Peyer's patch (tissue), 4 donors: ENCODE measurements at regions not wholly inside any gene's neighbourhood (a gene's known extent, or its start where the extent isn't known, plus 50 kb on each side); places are given as distances from the start of the nearest gene placed in this dataset.

Source experiments
- DNase-seq, 3 donors: peaks; one replicate each; pipeline ENCODE4 v3.0.0-alpha.2; 2017 to 2019
- H3K27ac ChIP-seq, 4 donors: fragments of 200-600 bp; sonication (generic); one replicate each; pipeline ENCODE4 v1.5.1; 2016 to 2019
- H3K27me3 ChIP-seq, 2 donors: fragments of 200-600 bp; sonication (generic); one replicate each; pipeline ENCODE4 v1.5.1; 2019
- H3K36me3 ChIP-seq, 3 donors: fragments of 200-600 bp; sonication (generic); one replicate each; pipeline ENCODE4 v1.5.1; 2016 to 2019
- H3K4me1 ChIP-seq, 4 donors: fragments of 200-600 bp; sonication (generic); one replicate each; pipeline ENCODE4 v1.5.1; 2016 to 2019
- H3K4me3 ChIP-seq, 4 donors: fragments of 200-600 bp; sonication (generic); 1 replicate in 3 of 4; 2 replicates in 1 of 4; pipeline ENCODE4 v1.5.1; 2016 to 2019; ENCODE audit warnings: mild to moderate bottlenecking in 1 of 4
- H3K9me3 ChIP-seq, 4 donors: fragments of 200-600 bp; sonication (generic); one replicate each; pipeline ENCODE4 v1.5.1; 2016 to 2019; ENCODE audit warnings: mild to moderate bottlenecking in 1 of 4
- POLR2A ChIP-seq, 2 donors: fragments of 450-650 bp; IDR thresholded peaks; one replicate each; pipeline ENCODE4 v1.5.1; 2017; ENCODE audit warnings: antibody characterized with exemption in 2 of 2, mild to moderate bottlenecking in 2 of 2, moderate library complexity in 2 of 2
- TF ChIP-seq, protein P1 (sequence below), 6 experiments: fragments of 450-650 bp in 4 of 6; fragments of 200-600 bp in 2 of 6; sonication (generic) in 1 of 6; IDR thresholded peaks; one replicate each; pipeline ENCODE4 v1.5.1; 2017 to 2019; ENCODE audit warnings: antibody characterized with exemption in 6 of 6, mild to moderate bottlenecking in 3 of 6, moderate library complexity in 1 of 6

DNA sequence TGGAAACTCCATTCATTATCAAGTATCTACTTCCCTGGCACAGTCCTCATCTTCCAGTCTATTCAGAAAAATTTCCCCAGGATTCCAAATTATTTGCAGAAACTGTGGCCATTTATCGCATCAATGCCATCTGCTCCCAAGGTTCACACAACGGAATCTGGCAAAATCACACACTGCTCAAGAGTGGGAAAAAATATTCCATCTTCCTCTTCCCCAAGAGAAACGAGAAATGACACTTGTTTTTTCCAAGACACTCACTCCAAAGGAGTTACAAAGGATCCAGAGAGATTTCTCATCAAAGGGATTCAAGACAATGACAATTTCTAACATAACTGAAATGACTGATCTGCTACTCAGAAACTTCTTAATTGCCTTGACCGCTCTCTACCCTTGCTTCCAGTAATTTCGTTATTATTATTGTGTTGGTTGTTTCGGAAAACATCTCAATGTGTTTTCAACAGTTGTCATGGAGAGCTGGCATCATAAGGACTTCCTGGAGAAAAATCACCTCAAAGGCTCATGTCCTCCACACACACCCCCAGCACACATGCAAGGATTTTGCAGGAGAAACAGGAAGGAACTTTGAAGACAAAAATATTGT lies 128.0 kb downstream of the PSMG1 start:
- peak overlapping the region in 2 of 4 donors; percentile 27 to 61 for H3K27ac ChIP-seq
- no peaks in the 10 kb centered on the region for H3K36me3 ChIP-seq
- DNase-seq, result no peak
- TF ChIP-seq, protein P1, sequence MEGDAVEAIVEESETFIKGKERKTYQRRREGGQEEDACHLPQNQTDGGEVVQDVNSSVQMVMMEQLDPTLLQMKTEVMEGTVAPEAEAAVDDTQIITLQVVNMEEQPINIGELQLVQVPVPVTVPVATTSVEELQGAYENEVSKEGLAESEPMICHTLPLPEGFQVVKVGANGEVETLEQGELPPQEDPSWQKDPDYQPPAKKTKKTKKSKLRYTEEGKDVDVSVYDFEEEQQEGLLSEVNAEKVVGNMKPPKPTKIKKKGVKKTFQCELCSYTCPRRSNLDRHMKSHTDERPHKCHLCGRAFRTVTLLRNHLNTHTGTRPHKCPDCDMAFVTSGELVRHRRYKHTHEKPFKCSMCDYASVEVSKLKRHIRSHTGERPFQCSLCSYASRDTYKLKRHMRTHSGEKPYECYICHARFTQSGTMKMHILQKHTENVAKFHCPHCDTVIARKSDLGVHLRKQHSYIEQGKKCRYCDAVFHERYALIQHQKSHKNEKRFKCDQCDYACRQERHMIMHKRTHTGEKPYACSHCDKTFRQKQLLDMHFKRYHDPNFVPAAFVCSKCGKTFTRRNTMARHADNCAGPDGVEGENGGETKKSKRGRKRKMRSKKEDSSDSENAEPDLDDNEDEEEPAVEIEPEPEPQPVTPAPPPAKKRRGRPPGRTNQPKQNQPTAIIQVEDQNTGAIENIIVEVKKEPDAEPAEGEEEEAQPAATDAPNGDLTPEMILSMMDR (IDR thresholded peaks at IDR 0.05), result no peak
- no peak for TF ChIP-seq POLR2A (IDR thresholded peaks at IDR 0.05)
- H3K9me3 ChIP-seq, result no peaks in the 10 kb centered on the region
- no peak overlapping the region for H3K4me3 ChIP-seq
- no peaks in the 10 kb centered on the region for H3K4me1 ChIP-seq
- no peaks in the 10 kb centered on the region for H3K27me3 ChIP-seq

DNA sequence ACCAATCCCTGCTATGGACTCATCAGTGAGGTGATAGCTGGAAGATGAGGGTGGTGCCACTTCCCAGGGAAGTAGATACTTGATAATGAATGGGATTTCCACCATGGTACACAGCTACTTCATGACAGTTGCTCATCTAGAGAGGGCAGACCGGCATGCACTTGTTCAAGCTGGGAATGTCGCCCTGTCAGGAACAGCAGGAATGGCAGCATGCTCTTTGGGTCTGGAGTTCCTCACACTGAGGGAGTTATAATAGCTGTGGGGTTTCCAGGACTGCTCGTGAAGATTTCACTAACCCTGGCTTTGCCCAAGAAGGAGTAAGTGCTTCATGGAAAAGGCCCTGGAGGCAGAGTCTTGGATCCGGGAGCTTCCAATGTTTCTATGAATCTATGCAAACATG lies 129.2 kb downstream of the PSMG1 start:
- no peaks in the 10 kb centered on the region for H3K36me3 ChIP-seq
- TF ChIP-seq, protein P1 (IDR thresholded peaks at IDR 0.05), result no peak
- TF ChIP-seq POLR2A (IDR thresholded peaks at IDR 0.05), result no peak
- no peaks in the 10 kb centered on the region for H3K9me3 ChIP-seq
- H3K27ac ChIP-seq, result peak overlapping the region in 1 of 4 donors; percentile 27
- no peaks in the 10 kb centered on the region for H3K27me3 ChIP-seq
- DNase-seq, result no peak
- no peak overlapping the region for H3K4me3 ChIP-seq
- H3K4me1 ChIP-seq, result no peaks in the 10 kb centered on the region

GRCh38 chr21:39053126-39053525 lies 130.1 kb downstream of the PSMG1 start:
- H3K4me3 ChIP-seq, result no peak overlapping the region
- H3K27me3 ChIP-seq, result no peaks in the 10 kb centered on the region
- no peaks in the 10 kb centered on the region for H3K36me3 ChIP-seq
- no peak overlapping the region for H3K27ac ChIP-seq
- no peaks in the 10 kb centered on the region for H3K9me3 ChIP-seq
- no peak for DNase-seq
- TF ChIP-seq POLR2A (IDR thresholded peaks at IDR 0.05), result no peak
- TF ChIP-seq, protein P1 (IDR thresholded peaks at IDR 0.05), result no peak
- H3K4me1 ChIP-seq, result no peaks in the 10 kb centered on the region

GRCh38 chr21:39052718-39053117 lies 130.5 kb downstream of the PSMG1 start:
- Histone ChIP-seq H3K9me3 (no peaks in the 10 kb centered on the region), H3K27ac (no peak overlapping the region), H3K36me3 (no peaks in the 10 kb centered on the region), H3K4me1 (no peaks in the 10 kb centered on the region), H3K4me3 (no peak overlapping the region), H3K27me3 (no peaks in the 10 kb centered on the region)
- TF ChIP-seq POLR2A (IDR thresholded peaks at IDR 0.05), result no peak
- TF ChIP-seq, protein P1 (IDR thresholded peaks at IDR 0.05), result no peak
- DNase-seq, result no peak

DNA sequence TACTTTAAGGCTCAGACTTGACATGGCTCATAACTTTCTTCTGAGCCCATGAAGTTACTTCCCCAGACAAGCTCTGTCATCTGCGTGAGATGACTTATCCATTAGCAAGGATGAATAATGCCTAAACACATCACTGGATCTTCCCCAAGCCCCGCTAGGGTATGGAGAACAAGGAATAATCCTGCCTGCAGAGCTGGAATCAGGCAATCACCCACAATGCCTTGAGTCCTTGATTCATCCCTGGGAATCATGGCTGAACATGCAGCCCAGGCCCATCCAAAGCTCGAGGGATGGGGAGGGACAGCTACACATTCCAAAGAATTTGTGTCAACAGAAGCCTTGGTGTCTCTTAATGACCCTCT lies 131.7 kb downstream of the PSMG1 start:
- Histone ChIP-seq H3K4me1 (no peaks in the 10 kb centered on the region), H3K27me3 (no peaks in the 10 kb centered on the region), H3K27ac (peak overlapping the region in 1 of 4 donors; percentile 10), H3K9me3 (no peaks in the 10 kb centered on the region), H3K4me3 (no peak overlapping the region), H3K36me3 (no peaks in the 10 kb centered on the region)
- TF ChIP-seq POLR2A (IDR thresholded peaks at IDR 0.05), result no peak
- no peak for DNase-seq

DNA sequence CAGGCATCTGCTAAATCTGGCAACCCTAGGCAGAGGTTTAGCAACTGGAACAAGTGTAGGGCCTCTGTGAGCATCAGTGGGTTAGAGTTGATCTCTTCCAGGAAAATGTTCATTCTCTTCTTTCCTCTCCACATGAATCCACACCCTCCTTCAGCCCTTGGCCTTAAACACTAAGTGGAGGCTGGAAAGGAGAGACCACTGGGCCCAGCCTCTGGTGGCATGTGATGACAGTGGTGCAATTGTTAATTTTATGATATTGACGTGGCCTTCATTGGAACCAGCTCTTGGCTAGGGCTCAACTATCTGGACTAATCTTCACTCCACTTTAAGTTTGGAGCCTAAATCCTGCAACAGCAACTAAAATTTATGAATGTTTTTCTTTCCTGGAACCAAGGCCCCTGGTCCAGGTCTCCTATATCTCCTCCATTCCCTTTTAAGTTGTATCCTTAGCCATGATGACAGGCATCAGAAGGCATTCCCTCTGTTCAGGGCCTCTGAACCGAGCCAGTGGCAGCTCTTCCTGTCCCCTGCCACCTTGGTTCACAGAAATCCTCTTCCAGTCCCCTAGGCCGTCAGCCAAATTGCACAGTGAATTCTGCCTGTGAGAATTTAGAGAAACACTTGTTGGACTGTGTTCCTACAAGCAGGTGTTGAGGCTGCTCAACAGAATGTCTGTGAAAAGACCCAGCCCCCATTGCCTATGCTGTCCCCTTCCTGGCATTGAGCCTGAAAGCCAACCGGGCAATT lies 132.2 kb downstream of the PSMG1 start:
- Histone ChIP-seq H3K27me3 (no peaks in the 10 kb centered on the region), H3K9me3 (no peaks in the 10 kb centered on the region), H3K4me1 (no peaks in the 10 kb centered on the region), H3K4me3 (no peak overlapping the region), H3K36me3 (no peaks in the 10 kb centered on the region), H3K27ac (peak overlapping the region in 2 of 4 donors; percentile 5 to 10)
- DNase-seq, result peak in 1 of 3 donors; percentile 44
- TF ChIP-seq, protein P1 (IDR thresholded peaks at IDR 0.05), result no peak
- no peak for TF ChIP-seq POLR2A (IDR thresholded peaks at IDR 0.05)
